ENCODE measurements at regions not wholly inside any gene's neighbourhood (a gene's known extent, or its start where the extent isn't known, plus 50 kb on each side); places are given as distances from the start of the nearest gene placed in this dataset.

GRCh38 chr3:81293156-81293555, 468.3 kb downstream of the GBE1 start:
- no peak for TF ChIP-seq CTCF (IDR thresholded peaks at IDR 0.05)
- no peak for TF ChIP-seq POLR2A (IDR thresholded peaks at IDR 0.05)

Data from heart left ventricle (tissue), 13 donors.